Upper lobe of left lung (tissue), 4 donors: ENCODE measurements at regions not wholly inside any gene's neighbourhood (a gene's known extent, or its start where the extent isn't known, plus 50 kb on each side); places are given as distances from the start of the nearest gene placed in this dataset.

Experiments used
- CTCF ChIP-seq, 6 experiments: fragments of 450-650 bp in 4 of 6; fragments of 200-600 bp in 2 of 6; sonication (generic) in 2 of 6; IDR thresholded peaks; one replicate each; pipeline ENCODE4 v1.5.1; 2016 to 2019; ENCODE audit warnings: antibody characterized with exemption in 6 of 6
- EP300 ChIP-seq, 4 donors: sonication (generic); formaldehyde crosslinking; IDR thresholded peaks; one replicate each; pipeline ENCODE4 v1.5.1; 2017; ENCODE audit warnings: antibody characterized with exemption in 4 of 4, control low read depth in 2 of 4
- POLR2A ChIP-seq, 4 donors: fragments of 450-650 bp; IDR thresholded peaks; one replicate each; pipeline ENCODE4 v1.5.1; 2016 to 2017; ENCODE audit warnings: antibody characterized with exemption in 4 of 4, mild to moderate bottlenecking in 2 of 4

- no peak for TF ChIP-seq CTCF (IDR thresholded peaks at IDR 0.05)
- no peak for TF ChIP-seq POLR2A (IDR thresholded peaks at IDR 0.05)
- no peak for TF ChIP-seq EP300 (IDR thresholded peaks at IDR 0.05)
Observed at GRCh38 chr6:164855281-164855680, 454.1 kb downstream of the C6orf118 start.
